ENCODE measurements at regions not wholly inside any gene's neighbourhood (a gene's known extent, or its start where the extent isn't known, plus 50 kb on each side); places are given as distances from the start of the nearest gene placed in this dataset.

GRCh38 chr2:66824926-66825325 lies 390.0 kb downstream of the MEIS1 start:
- dilution Hi-C loops (cut with MboI; ENCODE audit: extremely low pct_ligation_motif_present, low sequenced_read_pairs): no loop called here
- FAIRE-seq (no peak), DNase-seq (ENCODE audit: low read depth, low spot score) (no peak)
- H3K27me3 ChIP-seq (ENCODE audit: control insufficient read depth in 2 of 2, insufficient read depth in 2 of 2, low read length in 2 of 2): no peaks in the 10 kb centered on the region
- no TSS peak for BruUV-seq (replicated peaks)
- H3K9me3 ChIP-seq (replicated peaks; ENCODE audit: control insufficient read depth, insufficient read depth, low read length): no peaks in the 10 kb centered on the region
- H3K27ac ChIP-seq (ENCODE audit: insufficient read depth, low read depth, low read length): no peak overlapping the region
- H3K4me1 ChIP-seq (ENCODE audit: control insufficient read depth, extremely low read depth, insufficient read depth, low read length): no peaks in the 10 kb centered on the region
- H3K4me3 ChIP-seq (replicated peaks in 1 of 3; ENCODE audit: insufficient read depth in 1 of 3, low read depth in 1 of 3, low read length in 3 of 3): no peak overlapping the region
- intact Hi-C loops (cut with micrococcal nuclease): no loop called here
- CTCF ChIA-PET: no interaction called here
- no peaks in the 10 kb centered on the region for H4K20me1 ChIP-seq (replicated peaks; ENCODE audit: control insufficient read depth, extremely low read depth, insufficient read depth, low read length)
- no peaks in the 10 kb centered on the region for H3K79me2 ChIP-seq (ENCODE audit: control insufficient read depth, insufficient read depth, low read length)
- no peak overlapping the region for H2AFZ ChIP-seq (ENCODE audit: low read depth, low read length)
- no peak overlapping the region for H3K9ac ChIP-seq (replicated peaks; ENCODE audit: extremely low read depth, insufficient read depth, low read length)
- no peak overlapping the region for H3K4me2 ChIP-seq (ENCODE audit: insufficient read depth, low read length)
- POLR2A ChIA-PET: no interaction called here
- TF ChIP-seq POLR2A (IDR thresholded peaks at IDR 0.05; ENCODE audit: low read depth, low read length): no peak
- no peak for TF ChIP-seq CTCF (IDR thresholded peaks at IDR 0.05; ENCODE audit: extremely low read depth in 1 of 2, insufficient read depth in 1 of 2, low read depth in 1 of 2, low read length in 2 of 2)
- no peaks in the 10 kb centered on the region for H3K9me1 ChIP-seq (replicated peaks; ENCODE audit: control insufficient read depth, extremely low read depth, insufficient read depth, low read length)
- no peaks in the 10 kb centered on the region for H3K36me3 ChIP-seq (ENCODE audit: control insufficient read depth in 2 of 2, extremely low read depth in 1 of 2, insufficient read depth in 2 of 2, low read length in 2 of 2)

GRCh38 chr2:66827851-66828250 lies 392.9 kb downstream of the MEIS1 start:
- DNase-seq (ENCODE audit: low read depth, low spot score) (no peak), FAIRE-seq (no peak)
- ChIA-PET CTCF (interaction anchor here (0.7 to 1.1 kb wide), 2 partner anchors 93 to 184 kb away, joined by 3 read pairs; no protein-coding TSS in a partner anchor), POLR2A (no interaction called here)
- H3K4me1 ChIP-seq (ENCODE audit: control insufficient read depth, extremely low read depth, insufficient read depth, low read length): no peaks in the 10 kb centered on the region
- TF ChIP-seq, protein P1, sequence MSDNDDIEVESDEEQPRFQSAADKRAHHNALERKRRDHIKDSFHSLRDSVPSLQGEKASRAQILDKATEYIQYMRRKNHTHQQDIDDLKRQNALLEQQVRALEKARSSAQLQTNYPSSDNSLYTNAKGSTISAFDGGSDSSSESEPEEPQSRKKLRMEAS (IDR thresholded peaks at IDR 0.05; ENCODE audit: insufficient read depth, insufficient read length): no peak
- TF ChIP-seq CTCF (IDR thresholded peaks at IDR 0.05; ENCODE audit: extremely low read depth in 1 of 2, insufficient read depth in 1 of 2, low read depth in 1 of 2, low read length in 2 of 2) (no peak), POLR2A (IDR thresholded peaks at IDR 0.05; ENCODE audit: low read depth, low read length) (no peak)
- no TSS peak for BruUV-seq (replicated peaks)
- H3K27me3 ChIP-seq (ENCODE audit: control insufficient read depth in 2 of 2, insufficient read depth in 2 of 2, low read length in 2 of 2): no peaks in the 10 kb centered on the region
- dilution Hi-C loops (cut with MboI; ENCODE audit: extremely low pct_ligation_motif_present, low sequenced_read_pairs) (no loop called here), intact Hi-C loops (cut with micrococcal nuclease) (no loop called here)
- H4K20me1 ChIP-seq (replicated peaks; ENCODE audit: control insufficient read depth, extremely low read depth, insufficient read depth, low read length): no peaks in the 10 kb centered on the region
- H3K4me2 ChIP-seq (ENCODE audit: insufficient read depth, low read length): no peak overlapping the region
- no peaks in the 10 kb centered on the region for H3K36me3 ChIP-seq (ENCODE audit: control insufficient read depth in 2 of 2, extremely low read depth in 1 of 2, insufficient read depth in 2 of 2, low read length in 2 of 2)
- H3K4me3 ChIP-seq (replicated peaks in 1 of 3; ENCODE audit: insufficient read depth in 1 of 3, low read depth in 1 of 3, low read length in 3 of 3): no peak overlapping the region
- no peaks in the 10 kb centered on the region for H3K9me1 ChIP-seq (replicated peaks; ENCODE audit: control insufficient read depth, extremely low read depth, insufficient read depth, low read length)
- H2AFZ ChIP-seq (ENCODE audit: low read depth, low read length): no peak overlapping the region
- H3K27ac ChIP-seq (ENCODE audit: insufficient read depth, low read depth, low read length): no peak overlapping the region
- no peaks in the 10 kb centered on the region for H3K79me2 ChIP-seq (ENCODE audit: control insufficient read depth, insufficient read depth, low read length)
- H3K9me3 ChIP-seq (replicated peaks; ENCODE audit: control insufficient read depth, insufficient read depth, low read length): no peaks in the 10 kb centered on the region
- no peak overlapping the region for H3K9ac ChIP-seq (replicated peaks; ENCODE audit: extremely low read depth, insufficient read depth, low read length)

Measured in endothelial cell of umbilical vein (primary cell).